ENCODE measurements at regions not wholly inside any gene's neighbourhood (a gene's known extent, or its start where the extent isn't known, plus 50 kb on each side); places are given as distances from the start of the nearest gene placed in this dataset.

GRCh38 chr15:95884276-95884675 is 446.2 kb upstream of the NR2F2 start:
- DNase-seq (no peak), ATAC-seq (no peak)
- CTCF ChIA-PET = no interaction called here
- Mint-ChIP-seq H3K27ac (no peak overlapping the region), H3K9me3 (no peaks in the 10 kb centered on the region), H3K36me3 (ENCODE audit: low read depth) (no peaks in the 10 kb centered on the region), H3K4me1 (ENCODE audit: low read depth) (peaks cover 14% of the 10 kb centered on the region), H3K4me3 (no peak overlapping the region), H3K27me3 (no peaks in the 10 kb centered on the region)
- TF ChIP-seq, protein P1, sequence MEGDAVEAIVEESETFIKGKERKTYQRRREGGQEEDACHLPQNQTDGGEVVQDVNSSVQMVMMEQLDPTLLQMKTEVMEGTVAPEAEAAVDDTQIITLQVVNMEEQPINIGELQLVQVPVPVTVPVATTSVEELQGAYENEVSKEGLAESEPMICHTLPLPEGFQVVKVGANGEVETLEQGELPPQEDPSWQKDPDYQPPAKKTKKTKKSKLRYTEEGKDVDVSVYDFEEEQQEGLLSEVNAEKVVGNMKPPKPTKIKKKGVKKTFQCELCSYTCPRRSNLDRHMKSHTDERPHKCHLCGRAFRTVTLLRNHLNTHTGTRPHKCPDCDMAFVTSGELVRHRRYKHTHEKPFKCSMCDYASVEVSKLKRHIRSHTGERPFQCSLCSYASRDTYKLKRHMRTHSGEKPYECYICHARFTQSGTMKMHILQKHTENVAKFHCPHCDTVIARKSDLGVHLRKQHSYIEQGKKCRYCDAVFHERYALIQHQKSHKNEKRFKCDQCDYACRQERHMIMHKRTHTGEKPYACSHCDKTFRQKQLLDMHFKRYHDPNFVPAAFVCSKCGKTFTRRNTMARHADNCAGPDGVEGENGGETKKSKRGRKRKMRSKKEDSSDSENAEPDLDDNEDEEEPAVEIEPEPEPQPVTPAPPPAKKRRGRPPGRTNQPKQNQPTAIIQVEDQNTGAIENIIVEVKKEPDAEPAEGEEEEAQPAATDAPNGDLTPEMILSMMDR (IDR thresholded peaks at IDR 0.05) = no peak
- intact Hi-C loops (cut with micrococcal nuclease) = no loop called here
- POLR2A ChIA-PET = no interaction called here

DNA sequence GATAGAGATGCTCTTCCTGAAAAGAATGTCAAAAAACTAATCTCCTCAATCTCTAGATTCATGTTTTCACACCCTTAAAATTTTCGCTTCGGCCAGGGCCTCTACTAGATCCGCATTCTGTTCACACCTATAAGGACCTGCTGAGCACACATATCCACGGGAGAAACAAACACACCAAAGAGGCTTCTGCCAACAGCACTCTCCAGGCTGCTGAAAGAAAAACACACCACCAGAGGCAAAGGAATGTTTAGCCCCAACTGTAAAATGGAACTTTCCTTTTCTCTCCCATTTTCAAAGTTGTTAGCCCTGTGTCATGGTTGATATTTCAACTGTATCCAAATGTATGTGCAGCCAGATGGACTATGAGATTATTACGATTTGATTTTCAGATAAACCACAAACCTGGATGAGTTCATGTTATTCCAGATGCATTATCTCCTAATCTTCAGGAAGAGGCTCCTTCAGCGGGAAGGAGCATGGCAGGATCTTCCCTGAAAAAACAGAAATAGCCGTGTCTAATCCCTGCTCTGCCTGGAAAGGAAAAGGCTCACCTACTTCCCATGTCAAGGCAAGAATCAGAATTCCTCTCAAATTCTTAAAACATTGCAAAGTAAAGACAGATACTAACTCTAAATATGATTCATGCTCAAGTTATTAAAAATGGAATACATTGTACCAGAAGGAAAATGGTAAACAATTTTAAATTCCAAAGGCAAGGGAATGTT is 442.7 kb upstream of the NR2F2 start:
- ChIA-PET POLR2A (interaction anchor here (0.6 kb wide), 1 partner anchor 52 kb away, joined by 3 read pairs; no protein-coding TSS in a partner anchor), CTCF (no interaction called here)
- ATAC-seq = no peak
- H3K36me3 Mint-ChIP-seq (ENCODE audit: low read depth) = no peaks in the 10 kb centered on the region
- intact Hi-C loops (cut with micrococcal nuclease) = no loop called here
- TF ChIP-seq, protein P1 (IDR thresholded peaks at IDR 0.05) = no peak
- H3K4me3 Mint-ChIP-seq = no peak overlapping the region
- no peaks in the 10 kb centered on the region for H3K9me3 Mint-ChIP-seq
- no peaks in the 10 kb centered on the region for H3K4me1 Mint-ChIP-seq (ENCODE audit: low read depth)
- no peak for DNase-seq
- no peaks in the 10 kb centered on the region for H3K27me3 Mint-ChIP-seq
- no peak overlapping the region for H3K27ac Mint-ChIP-seq

- Mint-ChIP-seq H3K4me3 (no peak overlapping the region), H3K4me1 (ENCODE audit: low read depth) (no peaks in the 10 kb centered on the region), H3K36me3 (ENCODE audit: low read depth) (no peaks in the 10 kb centered on the region), H3K9me3 (no peaks in the 10 kb centered on the region), H3K27me3 (no peaks in the 10 kb centered on the region), H3K27ac (no peak overlapping the region)
- no peak for ATAC-seq
- TF ChIP-seq, protein P1 (IDR thresholded peaks at IDR 0.05) = no peak
- ChIA-PET POLR2A (interaction anchor here (0.6 kb wide), 1 partner anchor 53 kb away, joined by 3 read pairs; no protein-coding TSS in a partner anchor), CTCF (no interaction called here)
- DNase-seq = no peak
- intact Hi-C loops (cut with micrococcal nuclease) = no loop called here
Measured at GRCh38 chr15:95888762-95889161, 441.7 kb upstream of the NR2F2 start.

DNA sequence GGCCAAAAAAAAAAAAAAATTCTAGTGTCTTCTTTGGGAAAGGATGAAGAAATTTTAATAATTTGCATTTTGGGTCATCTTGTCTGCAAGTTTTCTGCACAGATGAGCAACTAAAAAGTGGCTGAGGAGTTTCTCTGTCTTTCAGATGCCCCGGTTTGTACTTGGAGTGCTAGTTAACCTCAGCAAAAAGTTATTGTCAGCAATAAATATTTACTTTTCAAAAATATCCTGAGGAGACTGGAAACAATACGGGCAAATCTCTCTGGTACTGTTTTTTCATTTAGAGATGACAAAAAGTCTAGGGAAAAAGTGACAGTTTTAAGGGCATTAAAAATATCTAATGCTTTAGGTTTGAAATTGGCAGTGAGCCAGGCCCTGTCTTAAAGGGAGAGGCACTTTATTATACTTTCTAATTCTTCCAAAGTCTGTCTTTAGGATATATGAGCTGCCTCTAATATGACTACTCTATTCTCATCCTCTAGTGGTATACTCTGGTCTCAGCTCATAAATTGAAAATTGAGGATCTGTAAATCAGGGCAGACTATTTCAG is 436.0 kb upstream of the NR2F2 start:
- Mint-ChIP-seq H3K27ac (no peak overlapping the region), H3K9me3 (no peaks in the 10 kb centered on the region), H3K36me3 (ENCODE audit: low read depth) (no peaks in the 10 kb centered on the region), H3K4me3 (no peak overlapping the region), H3K4me1 (ENCODE audit: low read depth) (no peaks in the 10 kb centered on the region), H3K27me3 (no peaks in the 10 kb centered on the region)
- no peak for ATAC-seq
- ChIA-PET CTCF (no interaction called here), POLR2A (no interaction called here)
- TF ChIP-seq, protein P1 (IDR thresholded peaks at IDR 0.05) = no peak
- DNase-seq = no peak
- intact Hi-C loops (cut with micrococcal nuclease) = no loop called here

GRCh38 chr15:95895508-95895907 is 435.0 kb upstream of the NR2F2 start:
- no peak for DNase-seq
- H3K27me3 Mint-ChIP-seq = no peaks in the 10 kb centered on the region
- CTCF ChIA-PET = no interaction called here
- TF ChIP-seq, protein P1 (IDR thresholded peaks at IDR 0.05) = no peak
- ATAC-seq = no peak
- POLR2A ChIA-PET = no interaction called here
- no peaks in the 10 kb centered on the region for H3K9me3 Mint-ChIP-seq
- no peak overlapping the region for H3K27ac Mint-ChIP-seq
- H3K4me1 Mint-ChIP-seq (ENCODE audit: low read depth) = no peaks in the 10 kb centered on the region
- H3K4me3 Mint-ChIP-seq = no peak overlapping the region
- no peaks in the 10 kb centered on the region for H3K36me3 Mint-ChIP-seq (ENCODE audit: low read depth)
- intact Hi-C loops (cut with micrococcal nuclease) = no loop called here

Data from activated CD8-positive, alpha-beta T cell treated with anti-CD3 and anti-CD28 coated beads for 36 hours (primary cell).